GM19452 (cell line): ENCODE measurements at regions not wholly inside any gene's neighbourhood (a gene's known extent, or its start where the extent isn't known, plus 50 kb on each side); places are given as distances from the start of the nearest gene placed in this dataset.
A peak's percentile ranks its signal among the peaks of the same experiment; 100 is the strongest.
"Not testable (repeated sequence)": the region's sequence is repeated elsewhere in the genome, so short reads cannot be mapped to it uniquely, and the experiment has no call there.

Experiments
- ATAC-seq: cut with Tn5 transposase; IDR thresholded peaks from one replicate; pipeline ENCODE4 v1.9.1; 2021; ENCODE audit not compliant: unreplicated experiment

GRCh38 chrY:19644889-19645638 is 99.5 kb downstream of the KDM5D start:
- no peak for ATAC-seq

DNA sequence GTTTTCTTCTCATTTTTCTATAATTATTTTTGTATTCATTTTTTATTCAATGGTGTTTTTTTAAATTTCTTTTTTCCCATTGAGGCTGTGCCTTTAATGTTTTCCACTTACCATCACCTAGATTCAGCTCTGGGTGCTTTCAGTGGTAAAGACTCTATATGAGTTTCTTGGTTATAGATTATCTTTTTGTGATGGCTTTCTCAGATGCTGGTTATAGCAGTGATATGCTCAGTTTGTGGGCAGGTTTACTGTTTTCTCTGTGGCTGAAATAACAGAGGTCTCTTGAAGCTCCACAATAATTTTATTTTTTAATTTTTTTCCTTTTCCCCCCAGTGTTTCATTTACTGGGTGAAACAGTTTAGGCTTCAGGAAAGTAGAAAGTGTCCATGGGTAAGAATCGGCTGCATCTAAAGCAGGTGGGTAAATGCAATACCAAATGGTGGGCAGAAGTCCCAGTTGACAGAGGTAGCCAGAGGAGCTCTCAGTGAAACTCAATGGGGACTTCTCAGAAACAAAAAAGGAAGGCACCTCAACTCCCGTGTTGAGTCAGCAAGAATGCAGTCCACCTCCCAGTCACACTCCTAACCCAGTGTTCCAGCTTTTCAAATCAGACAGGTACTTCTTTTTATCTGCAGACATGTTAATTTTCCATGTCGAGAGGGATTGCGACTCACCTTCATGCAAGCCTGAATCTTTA is 106.7 kb downstream of the KDM5D start:
- ATAC-seq: peak; percentile 78

GRCh38 chrY:19628926-19629325 is 115.6 kb downstream of the KDM5D start:
- no peak for ATAC-seq

- no peak for ATAC-seq
Measured at GRCh38 chrY:19622392-19622791, 122.1 kb downstream of the KDM5D start.

DNA sequence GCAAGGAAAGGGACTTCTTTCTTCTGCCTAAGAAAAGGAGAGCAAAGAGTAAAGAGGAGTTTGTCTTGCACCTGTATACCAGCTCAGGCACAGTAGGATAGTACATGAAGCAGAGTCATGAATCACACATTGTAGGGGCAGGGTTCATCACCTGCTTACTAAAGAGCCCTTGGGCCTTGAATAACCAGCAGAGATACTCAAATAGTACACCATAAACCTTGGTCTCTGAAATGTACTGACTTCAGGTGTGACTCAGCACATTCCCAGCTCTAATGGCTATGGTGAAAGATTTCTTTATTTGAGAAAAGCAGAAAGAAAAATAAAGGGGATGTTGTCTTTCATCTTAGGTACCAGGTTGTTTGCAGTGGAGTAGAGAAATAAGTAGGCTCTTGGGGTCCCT is 122.8 kb downstream of the KDM5D start:
- ATAC-seq: no peak

- ATAC-seq: no peak
Measured at GRCh38 chrY:19601113-19601512, 143.4 kb downstream of the KDM5D start.

GRCh38 chrY:19600711-19601110 is 143.8 kb downstream of the KDM5D start:
- peak; percentile 55 for ATAC-seq

DNA sequence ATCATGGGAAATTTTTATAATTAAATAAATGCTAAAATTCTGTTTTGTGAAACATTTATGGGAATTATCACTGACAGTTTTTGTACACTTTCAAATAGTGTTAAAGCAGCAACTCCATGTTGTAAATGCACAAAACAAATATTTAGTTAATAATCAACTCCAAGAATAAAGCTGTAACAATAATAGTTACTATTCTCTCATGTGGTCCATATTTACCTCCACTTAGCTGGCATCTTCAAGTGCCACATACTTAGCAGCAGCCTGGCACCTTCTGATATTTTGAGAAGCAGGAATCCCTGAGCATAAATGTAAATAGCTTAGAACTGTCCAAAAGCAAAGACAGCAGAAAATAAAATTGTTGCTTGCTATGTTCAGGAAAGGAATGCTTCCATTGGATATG is 154.3 kb downstream of the KDM5D start:
- no peak for ATAC-seq

- no peak for ATAC-seq
Measured at GRCh38 chrY:19589664-19590063, 154.9 kb downstream of the KDM5D start.

DNA sequence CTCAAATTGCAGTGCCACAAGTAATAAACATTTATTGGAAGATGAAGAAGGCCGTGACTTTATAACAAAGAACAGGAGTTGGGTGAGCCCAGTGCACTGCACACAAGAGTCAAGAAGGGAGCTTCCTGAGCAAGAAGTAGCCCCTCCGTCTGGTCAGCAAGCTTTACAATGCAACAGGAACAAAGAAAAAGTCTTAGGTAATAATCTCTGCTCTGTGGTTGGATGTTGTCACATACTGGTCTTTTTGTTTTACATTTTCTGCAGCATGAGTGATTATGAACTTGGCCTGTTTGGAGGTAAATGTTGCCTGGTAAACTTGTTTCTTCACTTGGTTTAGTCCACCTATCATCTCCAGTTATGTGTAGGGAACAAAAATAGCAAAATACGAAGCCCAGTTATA is 157.2 kb downstream of the KDM5D start:
- no peak for ATAC-seq

DNA sequence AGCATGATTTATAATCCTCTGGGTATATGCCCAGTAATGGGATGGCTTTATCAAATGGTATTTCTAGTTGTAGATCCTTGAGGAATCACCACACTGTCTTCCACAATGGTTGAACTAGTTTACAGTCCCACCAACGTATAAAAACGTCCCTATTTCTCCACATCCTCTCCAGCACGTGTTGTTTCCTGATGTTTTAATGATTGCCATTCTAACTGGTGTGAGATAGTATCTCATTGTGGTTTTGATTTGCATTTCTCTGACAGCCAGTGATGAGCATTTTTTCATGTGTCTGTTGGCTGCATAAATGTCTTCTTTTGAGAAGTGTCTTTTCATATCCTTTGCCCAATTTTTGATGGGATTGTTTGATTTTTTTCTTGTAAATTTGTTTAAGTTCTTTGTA is 163.5 kb downstream of the KDM5D start:
- not testable (repeated sequence) for ATAC-seq

DNA sequence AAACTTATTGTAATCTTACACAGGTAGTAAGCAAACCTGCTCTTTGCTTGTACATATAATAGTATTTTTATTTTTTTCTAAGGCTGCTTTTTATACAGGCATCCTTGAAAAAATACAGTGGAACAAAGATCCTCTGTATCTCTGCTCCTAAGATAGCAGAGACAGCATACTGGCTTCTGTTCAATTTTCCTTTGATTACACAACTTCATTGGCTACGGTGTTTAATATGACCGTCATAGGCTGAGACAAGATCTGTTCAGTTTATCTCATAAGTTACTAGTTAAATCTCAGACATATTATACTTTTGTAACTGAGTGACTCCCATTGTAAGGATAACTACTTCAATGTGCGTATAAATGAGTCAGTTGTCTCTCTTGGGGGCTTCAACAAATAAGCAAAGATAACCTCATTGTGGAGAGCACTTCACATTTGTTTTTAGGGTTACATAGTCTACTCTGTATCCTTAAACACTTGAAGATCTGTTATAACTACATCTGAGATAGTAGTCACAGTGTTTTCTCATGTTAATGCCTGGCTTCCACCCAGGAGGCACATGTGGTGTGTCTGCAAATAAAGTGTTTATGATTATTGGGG is 166.1 kb downstream of the KDM5D start:
- no peak for ATAC-seq

- no peak for ATAC-seq
Measured at GRCh38 chrY:19577250-19577649, 167.3 kb downstream of the KDM5D start.

DNA sequence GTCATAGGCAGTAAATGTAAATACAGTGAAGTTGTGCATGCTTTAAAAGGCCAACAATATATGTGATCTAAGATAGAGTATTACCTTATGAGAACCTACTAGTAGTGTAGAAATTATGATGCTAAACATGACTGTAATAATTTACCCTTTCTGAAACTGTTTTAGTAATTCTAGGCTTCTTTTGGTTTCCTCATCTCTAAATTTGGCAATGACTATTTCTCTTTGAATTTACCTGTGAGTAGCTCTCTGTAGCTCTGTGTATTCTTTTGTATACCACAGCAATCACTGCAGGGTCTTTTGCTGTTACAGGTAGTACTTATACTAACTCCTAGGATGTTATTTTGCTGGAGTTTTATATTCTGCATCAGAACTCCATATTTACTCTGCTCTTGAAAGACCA is 169.6 kb downstream of the KDM5D start:
- no peak for ATAC-seq

GRCh38 chrY:19573646-19574045 is 170.9 kb downstream of the KDM5D start:
- no peak for ATAC-seq

GRCh38 chrY:19570999-19571398 is 173.5 kb downstream of the KDM5D start:
- peak; percentile 41 for ATAC-seq

- ATAC-seq: no peak
Measured at GRCh38 chrY:19567943-19568342, 176.6 kb downstream of the KDM5D start.

DNA sequence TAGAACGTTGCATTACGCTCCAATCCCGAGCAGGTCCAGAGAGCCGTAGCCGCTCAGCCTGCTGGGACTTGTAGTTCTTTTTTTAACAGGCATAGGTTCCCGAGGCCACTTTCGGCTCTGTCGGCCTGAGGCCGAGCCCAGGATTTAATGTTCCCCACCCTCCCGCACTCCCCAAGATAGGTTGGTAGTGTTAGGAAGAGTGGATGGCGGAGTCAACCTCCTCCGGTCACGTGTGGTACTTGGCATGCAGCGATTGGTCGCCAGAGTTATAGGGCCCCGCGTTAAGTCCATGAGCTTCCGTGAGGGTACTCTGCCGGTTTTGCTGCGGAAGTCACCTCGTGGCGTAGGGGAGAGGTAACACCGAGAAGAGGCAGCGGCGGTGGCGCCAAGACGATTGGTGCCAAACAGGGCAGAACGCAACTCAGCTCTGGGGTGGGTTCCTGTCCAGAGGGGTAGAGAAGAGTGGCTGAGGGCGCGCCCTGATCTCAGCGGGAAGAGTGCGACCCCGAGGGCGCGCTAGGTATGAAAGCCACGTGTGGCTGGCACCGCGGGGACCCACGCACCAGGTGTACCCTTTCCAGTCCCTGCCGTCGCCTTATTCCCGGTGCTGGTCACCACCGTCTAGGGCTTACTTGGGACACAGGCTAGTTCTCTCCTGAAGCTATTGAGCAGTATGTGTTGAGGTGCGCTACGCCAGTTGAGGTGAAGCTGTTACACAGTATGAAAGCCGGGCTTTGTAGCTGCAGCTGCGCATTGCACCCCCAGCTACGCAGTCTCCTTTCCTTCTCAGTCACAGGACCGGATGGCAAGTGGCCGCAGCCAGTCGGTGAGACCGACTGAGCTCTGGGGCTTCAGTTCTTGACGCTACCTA is 177.2 kb downstream of the KDM5D start:
- peak; percentile 71 for ATAC-seq

DNA sequence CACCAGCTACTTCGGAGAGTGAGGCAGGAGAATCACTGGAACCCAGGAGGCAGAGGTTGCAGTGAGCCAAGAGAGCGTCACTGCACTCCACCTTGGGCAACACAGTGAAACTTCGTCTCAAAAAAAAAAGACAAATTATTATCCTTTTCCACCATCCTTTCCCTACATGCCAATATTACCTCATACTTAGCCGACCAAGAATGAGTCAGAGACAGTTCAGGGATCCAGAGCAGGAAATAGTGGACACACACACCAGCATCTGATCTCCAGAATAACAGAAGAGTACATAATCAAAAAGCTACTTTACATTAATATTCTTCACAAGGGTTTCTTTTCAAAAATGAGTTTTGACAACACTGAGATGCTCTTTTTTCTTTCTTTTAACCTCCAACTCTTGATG is 185.4 kb downstream of the KDM5D start:
- no peak for ATAC-seq

DNA sequence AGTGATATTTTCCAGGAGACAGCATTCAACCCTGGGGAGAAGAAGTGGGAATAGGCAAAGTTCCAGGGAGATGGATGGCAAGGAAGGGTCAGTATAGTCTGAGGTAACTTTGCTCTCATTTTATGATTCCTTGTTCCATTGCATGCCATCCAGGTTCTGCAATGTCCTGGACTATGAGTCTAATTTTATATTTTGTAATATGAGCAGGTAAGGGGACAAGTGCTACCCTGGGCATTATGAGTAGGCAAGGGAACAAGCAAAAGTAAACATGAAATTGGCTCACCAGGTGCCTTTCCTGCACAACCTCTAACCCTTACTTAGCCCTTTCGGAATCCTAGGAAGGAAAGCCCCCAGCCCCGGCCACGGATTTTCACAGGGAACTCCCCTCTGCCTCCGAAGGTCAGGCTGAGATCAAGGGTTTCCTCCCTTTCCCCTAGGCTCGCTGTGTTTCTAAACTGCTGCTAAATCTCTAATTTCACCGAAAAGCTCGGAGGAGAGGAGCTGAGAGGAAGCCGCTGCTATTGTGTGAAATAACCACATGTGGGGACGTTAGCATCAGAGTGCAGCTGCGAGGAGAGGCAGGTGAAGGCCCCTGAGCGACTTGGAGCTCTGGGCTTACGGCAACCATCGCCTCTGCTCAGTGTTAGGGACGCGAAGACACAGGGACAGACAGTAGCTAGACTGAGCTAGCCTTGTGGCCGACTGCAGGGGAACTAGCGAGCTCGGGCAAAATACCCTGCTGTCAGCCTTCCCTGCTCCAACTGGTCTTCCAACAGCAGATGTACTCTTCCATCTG is 194.7 kb downstream of the KDM5D start:
- no peak for ATAC-seq
